ENCODE measurements at regions not wholly inside any gene's neighbourhood (a gene's known extent, or its start where the extent isn't known, plus 50 kb on each side); places are given as distances from the start of the nearest gene placed in this dataset.

GRCh38 chr4:85260064-85260463 is 214.9 kb upstream of the ARHGAP24 start:
- Histone ChIP-seq H3K4me1 (ENCODE audit: insufficient read depth, low read length, poor library complexity, severe bottlenecking) (no peaks in the 10 kb centered on the region), H3K36me3 (ENCODE audit: insufficient read depth, low read length, poor library complexity, severe bottlenecking) (no peaks in the 10 kb centered on the region), H3K27ac (ENCODE audit: low read depth, low read length, poor library complexity, severe bottlenecking) (no peak overlapping the region), H3K4me3 (ENCODE audit: low read depth, low read length, poor library complexity, severe bottlenecking) (no peak overlapping the region), H3K9me3 (ENCODE audit: low read depth, low read length, poor library complexity, severe bottlenecking) (no peaks in the 10 kb centered on the region), H3K27me3 (replicated peaks; ENCODE audit: insufficient read depth, low read depth, low read length, poor library complexity) (no peaks in the 10 kb centered on the region)
- ChIA-PET CTCF (no interaction called here), POLR2A (ENCODE audit: low non-redundant PET) (no interaction called here)
- TF ChIP-seq CTCF (conservative IDR thresholded peaks at IDR 0.05; ENCODE audit: low read depth, low read length) (no peak), EZH2 (IDR thresholded peaks at IDR 0.05; ENCODE audit: borderline replicate concordance, low read depth, low read length, poor library complexity, severe bottlenecking) (no peak)
- intact Hi-C loops (cut with micrococcal nuclease; ENCODE audit: unreplicated experiment) = no loop called here
- no TSS peak for BruUV-seq (replicated peaks)
- no peak for DNase-seq (ENCODE audit: low spot score)

- intact Hi-C loops (cut with micrococcal nuclease; ENCODE audit: unreplicated experiment) = no loop called here
- TF ChIP-seq CTCF (conservative IDR thresholded peaks at IDR 0.05; ENCODE audit: low read depth, low read length) (no peak), EZH2 (IDR thresholded peaks at IDR 0.05; ENCODE audit: borderline replicate concordance, low read depth, low read length, poor library complexity, severe bottlenecking) (no peak)
- no TSS peak for BruUV-seq (replicated peaks)
- H3K9me3 ChIP-seq (ENCODE audit: low read depth, low read length, poor library complexity, severe bottlenecking) = no peaks in the 10 kb centered on the region
- no peaks in the 10 kb centered on the region for H3K36me3 ChIP-seq (ENCODE audit: insufficient read depth, low read length, poor library complexity, severe bottlenecking)
- no peaks in the 10 kb centered on the region for H3K27me3 ChIP-seq (replicated peaks; ENCODE audit: insufficient read depth, low read depth, low read length, poor library complexity)
- DNase-seq (ENCODE audit: low spot score) = no peak
- ChIA-PET POLR2A (ENCODE audit: low non-redundant PET) (no interaction called here), CTCF (no interaction called here)
- H3K27ac ChIP-seq (ENCODE audit: low read depth, low read length, poor library complexity, severe bottlenecking) = no peak overlapping the region
- H3K4me1 ChIP-seq (ENCODE audit: insufficient read depth, low read length, poor library complexity, severe bottlenecking) = no peaks in the 10 kb centered on the region
- no peak overlapping the region for H3K4me3 ChIP-seq (ENCODE audit: low read depth, low read length, poor library complexity, severe bottlenecking)
These were observed 209.7 kb upstream of the ARHGAP24 start for GRCh38 chr4:85265234-85265633.

GRCh38 chr4:85268188-85268587 is 206.8 kb upstream of the ARHGAP24 start:
- intact Hi-C loops (cut with micrococcal nuclease; ENCODE audit: unreplicated experiment) = no loop called here
- BruUV-seq (replicated peaks) = no TSS peak
- Histone ChIP-seq H3K4me3 (ENCODE audit: low read depth, low read length, poor library complexity, severe bottlenecking) (no peak overlapping the region), H3K4me1 (ENCODE audit: insufficient read depth, low read length, poor library complexity, severe bottlenecking) (no peaks in the 10 kb centered on the region), H3K27ac (ENCODE audit: low read depth, low read length, poor library complexity, severe bottlenecking) (no peak overlapping the region), H3K27me3 (replicated peaks; ENCODE audit: insufficient read depth, low read depth, low read length, poor library complexity) (no peaks in the 10 kb centered on the region), H3K36me3 (ENCODE audit: insufficient read depth, low read length, poor library complexity, severe bottlenecking) (no peaks in the 10 kb centered on the region), H3K9me3 (ENCODE audit: low read depth, low read length, poor library complexity, severe bottlenecking) (no peaks in the 10 kb centered on the region)
- TF ChIP-seq EZH2 (IDR thresholded peaks at IDR 0.05; ENCODE audit: borderline replicate concordance, low read depth, low read length, poor library complexity, severe bottlenecking) (no peak), CTCF (conservative IDR thresholded peaks at IDR 0.05; ENCODE audit: low read depth, low read length) (no peak)
- DNase-seq (ENCODE audit: low spot score) = no peak
- CTCF ChIA-PET = no interaction called here
- POLR2A ChIA-PET (ENCODE audit: low non-redundant PET) = no interaction called here
